Skeletal muscle satellite cell (primary cell): ENCODE measurements at regions not wholly inside any gene's neighbourhood (a gene's known extent, or its start where the extent isn't known, plus 50 kb on each side); places are given as distances from the start of the nearest gene placed in this dataset.

Experiments
- H3K27me3 ChIP-seq: 2 replicates; pipeline ENCODE4 v1.7.0; 2013; ENCODE audit warnings: low read length; ENCODE audit not compliant: control insufficient read depth, insufficient read depth
- H3K36me3 ChIP-seq: 2 replicates; pipeline ENCODE4 v1.7.0; 2013; ENCODE audit warnings: mild to moderate bottlenecking, control low read depth, low read length; ENCODE audit not compliant: insufficient read depth
- H3K4me1 ChIP-seq: 2 replicates; pipeline ENCODE4 v1.7.0; 2013; ENCODE audit warnings: low read length; ENCODE audit not compliant: control insufficient read depth, insufficient read depth
- H3K4me2 ChIP-seq: 2 replicates; pipeline ENCODE4 v1.7.0; 2013; ENCODE audit warnings: mild to moderate bottlenecking, low read length
- H3K4me3 ChIP-seq: 2 replicates; pipeline ENCODE4 v1.7.0; 2013; ENCODE audit warnings: low read length
- H3K9ac ChIP-seq: 2 replicates; pipeline ENCODE4 v1.7.0; 2013; ENCODE audit warnings: mild to moderate bottlenecking, low read depth, low read length, moderate library complexity
- H3K9me3 ChIP-seq: replicated peaks from 2 replicates; pipeline ENCODE4 v1.7.0; 2013; ENCODE audit warnings: mild to moderate bottlenecking, control low read depth, low read length

DNA sequence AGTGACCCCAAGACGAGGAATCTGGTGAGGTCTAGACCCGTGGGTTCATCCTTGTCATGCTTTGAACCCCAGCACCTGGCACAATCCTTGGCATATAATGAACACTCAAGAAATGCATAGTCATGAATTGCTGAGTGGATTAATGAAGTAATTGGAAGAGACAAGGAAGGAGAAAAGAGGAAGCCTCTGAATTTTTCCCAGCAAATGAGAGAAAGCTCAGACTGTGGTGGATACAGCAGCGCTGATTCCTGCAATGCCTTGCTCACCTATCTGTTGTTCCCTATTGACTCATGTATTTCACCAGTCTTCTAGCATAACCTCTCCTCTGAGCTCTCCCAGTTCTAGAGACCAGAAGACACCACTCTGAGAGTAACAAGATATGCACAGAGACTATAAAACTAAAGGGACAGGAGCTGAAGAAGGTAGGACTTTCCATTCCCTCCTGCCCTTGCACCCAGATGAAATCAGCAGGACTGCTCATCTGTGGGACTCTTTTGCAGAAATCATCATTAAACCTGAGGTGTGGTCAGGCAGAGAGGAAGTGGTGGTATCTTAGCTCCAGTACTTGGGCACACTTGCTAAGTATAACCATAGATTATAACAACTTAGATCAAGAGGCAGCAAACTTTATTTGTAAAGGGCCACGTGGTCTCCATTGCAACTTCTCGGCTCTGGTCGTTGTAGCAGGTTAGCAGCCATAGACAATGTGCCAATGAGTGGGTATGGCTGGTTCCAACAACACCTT, 102.8 kb downstream of the MAF start:
- no peak overlapping the region for H3K4me2 ChIP-seq
- H3K36me3 ChIP-seq = no peaks in the 10 kb centered on the region
- no peak overlapping the region for H3K9ac ChIP-seq
- H3K9me3 ChIP-seq = no peaks in the 10 kb centered on the region
- H3K4me3 ChIP-seq = no peak overlapping the region
- no peaks in the 10 kb centered on the region for H3K4me1 ChIP-seq
- H3K27me3 ChIP-seq = no peaks in the 10 kb centered on the region

DNA sequence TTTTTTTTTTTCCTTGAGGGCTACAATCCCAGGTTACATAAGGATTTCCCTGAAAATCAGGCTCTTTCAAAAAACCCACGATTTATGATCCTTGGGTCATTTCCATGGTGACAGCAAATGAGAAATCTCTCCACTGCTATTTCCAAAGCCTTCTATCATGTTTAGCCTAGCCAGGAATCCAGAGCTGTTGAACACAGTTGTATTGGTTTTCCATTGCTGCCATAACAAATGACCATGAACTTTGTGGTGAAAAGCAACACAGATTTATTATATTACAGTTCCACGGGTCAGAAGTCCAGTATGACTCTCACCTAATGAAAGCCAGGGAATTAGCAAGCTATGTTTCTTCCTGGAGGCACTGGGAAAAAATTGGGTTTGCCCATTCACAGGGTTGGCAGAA, 106.6 kb downstream of the MAF start:
- Histone ChIP-seq H3K36me3 (no peaks in the 10 kb centered on the region), H3K4me3 (no peak overlapping the region), H3K9ac (no peak overlapping the region), H3K9me3 (no peaks in the 10 kb centered on the region), H3K4me1 (no peaks in the 10 kb centered on the region), H3K4me2 (no peak overlapping the region), H3K27me3 (no peaks in the 10 kb centered on the region)

DNA sequence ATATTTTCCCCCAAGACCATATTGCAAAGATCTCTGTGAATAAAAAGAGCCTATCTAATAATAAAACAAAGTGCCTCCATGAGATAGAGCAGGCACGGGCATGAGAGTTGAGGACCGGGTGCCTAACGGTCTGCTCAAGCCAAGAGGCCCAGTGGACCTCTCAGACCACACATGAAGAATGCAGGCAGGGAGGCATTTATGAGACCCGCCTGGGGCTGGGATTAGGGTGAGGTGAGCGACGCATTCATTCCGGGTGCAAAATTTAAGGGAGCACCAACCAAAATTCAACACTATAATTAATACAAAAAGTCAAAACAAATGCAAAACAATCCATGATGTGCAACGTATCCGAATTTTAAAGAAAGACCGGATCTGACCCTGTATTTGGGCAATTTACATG, 108.5 kb downstream of the MAF start:
- H3K27me3 ChIP-seq = no peaks in the 10 kb centered on the region
- no peak overlapping the region for H3K4me2 ChIP-seq
- H3K9me3 ChIP-seq = no peaks in the 10 kb centered on the region
- H3K4me1 ChIP-seq = no peaks in the 10 kb centered on the region
- H3K36me3 ChIP-seq = no peaks in the 10 kb centered on the region
- H3K9ac ChIP-seq = no peak overlapping the region
- no peak overlapping the region for H3K4me3 ChIP-seq

DNA sequence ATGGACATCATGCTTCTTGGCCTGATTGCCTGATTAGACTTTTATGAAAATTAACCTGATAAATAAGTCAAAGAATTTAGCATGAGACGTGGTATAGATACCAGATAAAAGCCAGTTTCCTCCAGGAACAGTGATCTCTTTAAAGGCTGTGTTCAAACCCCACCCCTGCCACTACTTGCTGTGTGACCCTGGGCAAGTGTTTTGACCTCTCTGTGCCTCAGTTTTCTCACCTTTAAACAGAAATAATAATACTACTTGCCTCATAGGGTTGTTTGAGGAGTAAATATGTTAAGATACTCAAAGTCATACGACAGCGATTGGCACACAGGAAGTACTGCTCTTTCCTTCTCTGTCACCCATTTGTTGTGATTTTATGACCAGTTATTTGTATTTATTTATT, 115.5 kb downstream of the MAF start:
- Histone ChIP-seq H3K4me2 (no peak overlapping the region), H3K27me3 (no peaks in the 10 kb centered on the region), H3K4me1 (no peaks in the 10 kb centered on the region), H3K9ac (no peak overlapping the region), H3K36me3 (no peaks in the 10 kb centered on the region), H3K4me3 (no peak overlapping the region), H3K9me3 (no peaks in the 10 kb centered on the region)

DNA sequence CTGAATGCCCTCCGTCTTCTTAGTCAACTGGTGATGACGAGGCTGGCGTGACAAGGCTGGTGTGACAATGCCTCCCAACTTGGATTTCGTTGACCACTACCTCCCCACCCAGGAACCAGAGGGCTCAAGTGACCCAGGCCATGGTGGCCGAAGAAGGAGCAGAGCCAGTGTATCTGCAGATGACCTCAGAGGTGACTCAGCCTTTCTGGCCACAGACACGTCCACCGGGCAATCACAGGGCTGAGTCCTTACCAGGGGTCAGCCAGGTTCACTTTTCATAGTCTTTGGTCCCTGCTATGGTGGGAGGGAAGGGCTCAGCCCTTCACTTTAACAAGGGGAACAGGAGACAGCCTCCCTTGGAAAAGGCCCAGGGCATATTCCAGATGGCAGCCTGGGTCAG, 116.3 kb downstream of the MAF start:
- no peaks in the 10 kb centered on the region for H3K4me1 ChIP-seq
- no peaks in the 10 kb centered on the region for H3K9me3 ChIP-seq
- H3K9ac ChIP-seq = no peak overlapping the region
- no peak overlapping the region for H3K4me2 ChIP-seq
- no peaks in the 10 kb centered on the region for H3K36me3 ChIP-seq
- H3K27me3 ChIP-seq = no peaks in the 10 kb centered on the region
- H3K4me3 ChIP-seq = no peak overlapping the region

DNA sequence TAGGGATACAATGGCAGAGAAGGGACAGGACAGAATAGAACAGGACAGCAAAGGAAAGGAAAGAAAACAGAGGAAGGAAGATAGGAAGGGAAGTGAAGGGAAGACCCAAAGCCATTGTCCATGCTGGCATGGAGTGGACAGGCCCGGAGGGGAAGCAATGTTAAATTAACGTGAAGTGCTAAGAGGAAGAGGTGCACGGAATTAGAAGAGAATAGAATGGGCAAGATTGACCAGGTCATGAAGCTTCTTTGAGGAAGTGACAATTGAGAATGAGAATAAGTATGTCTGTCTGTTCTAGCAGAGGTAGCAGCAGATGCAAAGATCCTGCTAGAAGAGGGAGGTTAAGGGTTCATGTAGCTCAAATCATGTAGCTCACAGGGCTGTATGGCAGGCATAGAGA, 117.2 kb downstream of the MAF start:
- Histone ChIP-seq H3K4me2 (no peak overlapping the region), H3K36me3 (no peaks in the 10 kb centered on the region), H3K9me3 (peaks cover under 1% of the 10 kb centered on the region), H3K27me3 (no peaks in the 10 kb centered on the region), H3K4me3 (no peak overlapping the region), H3K9ac (no peak overlapping the region), H3K4me1 (no peaks in the 10 kb centered on the region)

DNA sequence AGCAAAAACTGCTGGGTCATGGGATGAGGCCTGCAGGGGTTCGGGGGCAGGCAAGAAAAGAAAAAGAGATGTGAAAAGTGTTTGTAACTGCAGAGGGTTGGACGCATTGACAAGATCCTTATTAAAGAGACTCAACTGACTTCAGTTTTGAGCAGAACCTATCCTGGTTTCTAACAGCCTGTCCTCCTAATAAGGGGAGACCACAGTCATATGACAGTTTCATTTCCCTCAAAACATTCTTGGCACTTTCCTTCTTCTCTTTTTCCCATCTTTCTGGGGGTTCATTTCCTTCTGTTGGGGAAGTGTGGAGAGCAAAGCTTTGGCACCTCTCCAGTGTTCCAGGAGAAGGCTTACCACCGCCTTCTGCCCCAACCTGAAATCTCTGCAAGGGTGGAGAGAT, 118.5 kb downstream of the MAF start:
- Histone ChIP-seq H3K4me3 (no peak overlapping the region), H3K4me2 (no peak overlapping the region), H3K9ac (no peak overlapping the region), H3K27me3 (no peaks in the 10 kb centered on the region), H3K36me3 (no peaks in the 10 kb centered on the region), H3K9me3 (peaks cover 2% of the 10 kb centered on the region), H3K4me1 (no peaks in the 10 kb centered on the region)

DNA sequence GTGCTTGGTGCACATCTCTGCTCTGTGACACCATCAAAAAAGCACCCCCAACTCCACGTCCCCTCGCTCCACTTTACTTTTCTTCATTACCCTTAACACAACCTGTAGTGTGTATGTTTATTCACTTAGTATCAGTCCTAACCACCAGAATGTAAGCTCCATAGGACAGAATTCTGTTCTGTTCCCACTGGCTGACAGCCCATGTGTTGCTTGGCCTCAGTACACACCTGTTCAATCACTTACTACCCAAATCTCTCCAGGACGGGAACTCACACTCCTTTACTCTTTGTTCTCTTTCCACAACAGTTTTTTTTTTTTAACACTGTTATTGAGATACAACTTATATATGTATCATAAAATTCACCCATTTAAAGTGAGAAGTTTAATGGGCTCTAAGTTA, 119.6 kb downstream of the MAF start:
- Histone ChIP-seq H3K4me1 (no peaks in the 10 kb centered on the region), H3K4me2 (no peak overlapping the region), H3K36me3 (no peaks in the 10 kb centered on the region), H3K4me3 (no peak overlapping the region), H3K27me3 (no peaks in the 10 kb centered on the region), H3K9me3 (peaks cover 2% of the 10 kb centered on the region), H3K9ac (no peak overlapping the region)

DNA sequence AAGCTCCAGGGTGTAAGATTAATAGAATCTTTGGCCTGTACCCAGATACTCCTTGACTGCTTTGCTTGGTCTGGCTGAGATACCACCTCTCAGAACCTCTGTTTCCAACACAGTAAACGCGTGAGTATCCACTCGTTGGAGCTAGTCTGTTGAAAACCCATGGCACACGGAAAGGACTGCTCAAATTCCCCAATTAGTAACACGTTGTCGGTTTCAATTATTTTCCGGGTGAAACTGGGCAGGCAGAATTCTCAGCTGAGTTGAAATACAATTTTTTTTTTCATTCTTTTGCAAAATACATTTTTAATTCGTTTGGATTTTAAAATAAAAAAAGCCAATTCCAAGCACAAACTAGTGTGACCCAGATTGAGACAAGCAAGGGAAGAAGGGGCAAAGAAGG, 120.5 kb downstream of the MAF start:
- H3K9me3 ChIP-seq = peaks cover 2% of the 10 kb centered on the region
- no peak overlapping the region for H3K4me2 ChIP-seq
- H3K4me1 ChIP-seq = no peaks in the 10 kb centered on the region
- no peak overlapping the region for H3K9ac ChIP-seq
- no peaks in the 10 kb centered on the region for H3K36me3 ChIP-seq
- H3K27me3 ChIP-seq = no peaks in the 10 kb centered on the region
- H3K4me3 ChIP-seq = no peak overlapping the region

DNA sequence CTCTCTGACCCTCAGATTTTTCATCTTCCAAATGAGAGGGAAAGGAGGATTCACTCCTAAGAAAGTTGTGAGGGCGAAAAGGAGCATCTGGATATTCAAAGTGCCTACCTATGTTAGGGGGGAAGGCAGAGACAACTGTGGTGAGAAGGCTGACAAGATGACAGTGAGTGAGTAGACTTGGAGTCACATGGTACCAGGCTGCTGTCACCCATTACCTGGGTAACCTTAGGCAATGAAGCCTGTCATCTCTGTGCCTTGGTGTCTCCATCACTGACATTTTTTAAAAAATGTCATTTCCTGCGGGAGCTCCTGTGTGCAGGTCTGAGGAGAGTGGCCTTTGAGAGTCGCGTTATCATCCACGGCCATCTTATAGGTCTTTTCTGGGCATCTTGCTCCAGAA, 124.0 kb downstream of the MAF start:
- Histone ChIP-seq H3K4me3 (no peak overlapping the region), H3K4me2 (no peak overlapping the region), H3K4me1 (no peaks in the 10 kb centered on the region), H3K9ac (no peak overlapping the region), H3K27me3 (no peaks in the 10 kb centered on the region), H3K36me3 (no peaks in the 10 kb centered on the region), H3K9me3 (peaks cover 2% of the 10 kb centered on the region)

DNA sequence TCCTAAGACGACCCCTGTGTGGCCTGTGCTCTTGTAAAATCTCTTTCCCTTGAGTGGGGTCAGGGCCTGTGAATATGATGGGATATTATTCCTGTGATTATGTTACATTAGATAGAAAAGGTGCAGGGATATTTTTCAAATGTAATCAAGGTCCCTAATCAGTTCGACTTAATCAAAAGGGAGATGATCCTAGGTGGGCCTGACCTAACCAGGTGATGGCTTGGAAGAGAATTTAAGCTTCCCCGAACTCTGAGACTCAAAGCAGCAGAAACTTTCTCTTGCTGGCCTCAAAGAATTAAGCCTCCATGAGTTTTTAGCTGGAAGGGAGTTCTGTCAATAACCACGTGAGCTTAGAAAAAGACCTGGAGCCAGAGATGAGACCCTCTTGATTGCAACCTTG, 124.7 kb downstream of the MAF start:
- no peak overlapping the region for H3K9ac ChIP-seq
- no peak overlapping the region for H3K4me3 ChIP-seq
- H3K4me2 ChIP-seq = no peak overlapping the region
- H3K27me3 ChIP-seq = no peaks in the 10 kb centered on the region
- no peaks in the 10 kb centered on the region for H3K36me3 ChIP-seq
- H3K9me3 ChIP-seq = peaks cover 2% of the 10 kb centered on the region
- no peaks in the 10 kb centered on the region for H3K4me1 ChIP-seq

DNA sequence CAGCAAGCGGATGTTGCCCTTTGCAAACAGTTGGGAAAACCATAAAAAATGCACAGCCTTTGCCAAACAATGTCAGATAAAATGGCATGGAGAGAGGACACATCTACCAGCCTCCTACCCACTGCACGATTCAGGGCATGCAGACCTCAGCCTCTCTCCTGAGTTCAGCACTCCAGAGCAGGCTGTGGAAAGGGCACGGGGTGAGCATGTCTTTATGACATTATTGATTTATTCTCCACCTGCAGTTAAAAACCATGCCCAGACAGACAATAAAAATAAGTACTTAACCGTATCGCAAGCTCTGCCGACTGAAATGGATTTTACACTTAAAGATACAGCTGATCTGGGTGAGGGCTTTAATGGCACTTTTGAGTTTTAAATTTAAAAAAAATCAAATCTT, 127.1 kb downstream of the MAF start:
- no peak overlapping the region for H3K4me2 ChIP-seq
- H3K9me3 ChIP-seq = peaks cover 6% of the 10 kb centered on the region
- no peaks in the 10 kb centered on the region for H3K36me3 ChIP-seq
- H3K27me3 ChIP-seq = no peaks in the 10 kb centered on the region
- H3K4me3 ChIP-seq = no peak overlapping the region
- H3K4me1 ChIP-seq = no peaks in the 10 kb centered on the region
- no peak overlapping the region for H3K9ac ChIP-seq
